ENCODE measurements at regions not wholly inside any gene's neighbourhood (a gene's known extent, or its start where the extent isn't known, plus 50 kb on each side); places are given as distances from the start of the nearest gene placed in this dataset.
"Not testable (repeated sequence)": the region's sequence is repeated elsewhere in the genome, so short reads cannot be mapped to it uniquely, and the experiment has no call there.

- H3K4me1 ChIP-seq (ENCODE audit: control insufficient read depth in 1 of 2, extremely low read depth in 1 of 2, insufficient read depth in 2 of 2, low read length in 2 of 2); H3K9me3 ChIP-seq; CTCF ChIA-PET; H3K27me3 ChIP-seq (replicated peaks in 1 of 2; ENCODE audit: control insufficient read depth in 2 of 2, extremely low read depth in 1 of 2, insufficient read depth in 2 of 2, low read length in 1 of 2); H3K9me3 Mint-ChIP-seq; H3K36me3 ChIP-seq (ENCODE audit: control insufficient read depth in 2 of 2, extremely low read depth in 1 of 2, insufficient read depth in 1 of 2, low read length in 1 of 2); H3K36me3 Mint-ChIP-seq; H3K27ac Mint-ChIP-seq; DNase-seq; POLR2A ChIA-PET; H3K27me3 Mint-ChIP-seq; H3K4me3 ChIP-seq (ENCODE audit: control insufficient read depth in 1 of 2, extremely low read depth in 1 of 2, low read length in 1 of 2); ATAC-seq (replicated peaks in 1 of 4); H3K4me3 Mint-ChIP-seq; H3K27ac ChIP-seq (ENCODE audit: low read length); H3K4me1 Mint-ChIP-seq: not testable (repeated sequence)
- 50% methylated on average over 1 of the region's 3 CpGs for WGBS (ENCODE audit: insufficient coverage)
These were observed 567.3 kb downstream of the ANKRD30B start for GRCh38 chr18:15315301-15315700.

GRCh38 chr18:15318655-15319054, 570.7 kb downstream of the ANKRD30B start:
- CTCF ChIA-PET; H3K27ac Mint-ChIP-seq; H3K4me3 Mint-ChIP-seq; H3K27me3 ChIP-seq (replicated peaks in 1 of 2; ENCODE audit: control insufficient read depth in 2 of 2, extremely low read depth in 1 of 2, insufficient read depth in 2 of 2, low read length in 1 of 2); ATAC-seq (replicated peaks in 1 of 4); H3K9me3 Mint-ChIP-seq; H3K27ac ChIP-seq (ENCODE audit: low read length); H3K4me3 ChIP-seq (ENCODE audit: control insufficient read depth in 1 of 2, extremely low read depth in 1 of 2, low read length in 1 of 2); POLR2A ChIA-PET; DNase-seq; H3K36me3 ChIP-seq (ENCODE audit: control insufficient read depth in 2 of 2, extremely low read depth in 1 of 2, insufficient read depth in 1 of 2, low read length in 1 of 2); H3K36me3 Mint-ChIP-seq; H3K9me3 ChIP-seq; H3K4me1 ChIP-seq (ENCODE audit: control insufficient read depth in 1 of 2, extremely low read depth in 1 of 2, insufficient read depth in 2 of 2, low read length in 2 of 2); H3K27me3 Mint-ChIP-seq; H3K4me1 Mint-ChIP-seq: not testable (repeated sequence)

DNA sequence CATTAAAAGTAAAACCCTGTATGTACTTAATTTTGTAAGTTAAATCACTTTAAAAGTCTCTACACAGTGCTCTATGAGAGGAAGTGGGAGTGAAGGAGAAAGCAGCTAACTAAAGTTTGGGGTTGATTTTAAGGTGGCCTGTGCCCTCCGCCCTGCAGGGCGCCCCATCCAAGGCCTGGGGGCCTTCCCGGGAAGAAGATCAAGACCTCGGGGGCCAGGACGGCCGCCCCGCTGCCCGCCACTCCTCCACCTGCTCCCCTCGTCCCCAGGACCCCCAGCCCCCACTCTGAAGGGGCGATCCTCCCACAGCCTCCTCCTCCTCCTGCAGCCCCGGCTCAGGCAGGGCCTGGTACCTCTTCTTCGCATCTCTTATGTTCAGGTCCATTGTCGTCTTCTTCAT, 581.7 kb downstream of the ANKRD30B start:
- H3K4me1 ChIP-seq (ENCODE audit: control insufficient read depth in 1 of 2, extremely low read depth in 1 of 2, insufficient read depth in 2 of 2, low read length in 2 of 2); H3K27ac Mint-ChIP-seq; POLR2A ChIA-PET; H3K36me3 Mint-ChIP-seq; H3K36me3 ChIP-seq (ENCODE audit: control insufficient read depth in 2 of 2, extremely low read depth in 1 of 2, insufficient read depth in 1 of 2, low read length in 1 of 2); H3K27me3 Mint-ChIP-seq; H3K4me1 Mint-ChIP-seq; ATAC-seq (replicated peaks in 1 of 4); H3K9me3 Mint-ChIP-seq; CTCF ChIA-PET; DNase-seq; H3K4me3 ChIP-seq (ENCODE audit: control insufficient read depth in 1 of 2, extremely low read depth in 1 of 2, low read length in 1 of 2); H3K9me3 ChIP-seq; H3K4me3 Mint-ChIP-seq; H3K27ac ChIP-seq (ENCODE audit: low read length); H3K27me3 ChIP-seq (replicated peaks in 1 of 2; ENCODE audit: control insufficient read depth in 2 of 2, extremely low read depth in 1 of 2, insufficient read depth in 2 of 2, low read length in 1 of 2): not testable (repeated sequence)
- WGBS (ENCODE audit: insufficient coverage): no CpG with 5 or more reads among the region's 13 CpGs

DNA sequence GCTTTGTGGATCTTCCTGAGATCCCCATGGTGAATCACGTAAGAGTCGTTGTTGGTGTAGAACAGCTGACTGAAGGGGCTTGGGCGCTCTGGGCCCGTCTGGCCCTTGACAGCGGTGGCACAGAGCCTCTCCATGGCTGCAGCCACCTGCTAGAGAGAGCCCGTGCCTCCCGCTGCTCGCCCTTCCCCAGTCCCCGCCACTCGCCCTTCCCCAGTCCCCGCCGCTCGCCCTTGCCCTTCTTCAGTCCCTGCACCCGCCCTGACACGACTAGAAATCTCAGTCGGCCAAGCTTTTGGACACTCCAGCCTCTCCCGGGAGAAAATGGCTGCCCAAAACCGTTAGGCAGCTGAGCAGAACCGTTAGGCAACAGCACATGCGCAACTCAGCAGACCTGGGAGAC, 582.2 kb downstream of the ANKRD30B start:
- H3K36me3 ChIP-seq (ENCODE audit: control insufficient read depth in 2 of 2, extremely low read depth in 1 of 2, insufficient read depth in 1 of 2, low read length in 1 of 2); H3K27ac ChIP-seq (ENCODE audit: low read length); H3K27ac Mint-ChIP-seq; H3K4me3 Mint-ChIP-seq; H3K4me1 ChIP-seq (ENCODE audit: control insufficient read depth in 1 of 2, extremely low read depth in 1 of 2, insufficient read depth in 2 of 2, low read length in 2 of 2); POLR2A ChIA-PET; H3K36me3 Mint-ChIP-seq; DNase-seq; ATAC-seq (replicated peaks in 1 of 4); H3K4me1 Mint-ChIP-seq; H3K4me3 ChIP-seq (ENCODE audit: control insufficient read depth in 1 of 2, extremely low read depth in 1 of 2, low read length in 1 of 2); CTCF ChIA-PET; H3K9me3 Mint-ChIP-seq; H3K27me3 ChIP-seq (replicated peaks in 1 of 2; ENCODE audit: control insufficient read depth in 2 of 2, extremely low read depth in 1 of 2, insufficient read depth in 2 of 2, low read length in 1 of 2); H3K9me3 ChIP-seq; H3K27me3 Mint-ChIP-seq: not testable (repeated sequence)
- 88% methylated on average over 20 of the region's 20 CpGs for WGBS (ENCODE audit: insufficient coverage)

GRCh38 chr18:15330600-15330999, 582.6 kb downstream of the ANKRD30B start:
- H3K4me1 ChIP-seq (ENCODE audit: control insufficient read depth in 1 of 2, extremely low read depth in 1 of 2, insufficient read depth in 2 of 2, low read length in 2 of 2); H3K9me3 Mint-ChIP-seq; ATAC-seq (replicated peaks in 1 of 4); H3K27ac ChIP-seq (ENCODE audit: low read length); H3K27me3 Mint-ChIP-seq; H3K9me3 ChIP-seq; CTCF ChIA-PET; H3K36me3 Mint-ChIP-seq; H3K4me1 Mint-ChIP-seq; H3K27ac Mint-ChIP-seq; H3K27me3 ChIP-seq (replicated peaks in 1 of 2; ENCODE audit: control insufficient read depth in 2 of 2, extremely low read depth in 1 of 2, insufficient read depth in 2 of 2, low read length in 1 of 2); H3K4me3 ChIP-seq (ENCODE audit: control insufficient read depth in 1 of 2, extremely low read depth in 1 of 2, low read length in 1 of 2); DNase-seq; H3K4me3 Mint-ChIP-seq; POLR2A ChIA-PET; H3K36me3 ChIP-seq (ENCODE audit: control insufficient read depth in 2 of 2, extremely low read depth in 1 of 2, insufficient read depth in 1 of 2, low read length in 1 of 2): not testable (repeated sequence)
- WGBS (ENCODE audit: insufficient coverage): 91% methylated on average over 14 of the region's 23 CpGs

GRCh38 chr18:15375671-15376070, 627.7 kb downstream of the ANKRD30B start:
- H3K9me3 Mint-ChIP-seq; H3K4me3 ChIP-seq (ENCODE audit: control insufficient read depth in 1 of 2, extremely low read depth in 1 of 2, low read length in 1 of 2); H3K27me3 ChIP-seq (replicated peaks in 1 of 2; ENCODE audit: control insufficient read depth in 2 of 2, extremely low read depth in 1 of 2, insufficient read depth in 2 of 2, low read length in 1 of 2); H3K36me3 ChIP-seq (ENCODE audit: control insufficient read depth in 2 of 2, extremely low read depth in 1 of 2, insufficient read depth in 1 of 2, low read length in 1 of 2); H3K27ac Mint-ChIP-seq; POLR2A ChIA-PET; CTCF ChIA-PET; H3K4me1 Mint-ChIP-seq; H3K4me1 ChIP-seq (ENCODE audit: control insufficient read depth in 1 of 2, extremely low read depth in 1 of 2, insufficient read depth in 2 of 2, low read length in 2 of 2); H3K4me3 Mint-ChIP-seq; ATAC-seq (replicated peaks in 1 of 4); DNase-seq; H3K27me3 Mint-ChIP-seq; H3K36me3 Mint-ChIP-seq; H3K27ac ChIP-seq (ENCODE audit: low read length); H3K9me3 ChIP-seq: not testable (repeated sequence)
- no CpG with 5 or more reads among the region's 4 CpGs for WGBS (ENCODE audit: insufficient coverage)

- CTCF ChIA-PET; H3K4me1 ChIP-seq (ENCODE audit: control insufficient read depth in 1 of 2, extremely low read depth in 1 of 2, insufficient read depth in 2 of 2, low read length in 2 of 2); POLR2A ChIA-PET; H3K4me3 ChIP-seq (ENCODE audit: control insufficient read depth in 1 of 2, extremely low read depth in 1 of 2, low read length in 1 of 2); H3K4me3 Mint-ChIP-seq; H3K27ac ChIP-seq (ENCODE audit: low read length); H3K36me3 ChIP-seq (ENCODE audit: control insufficient read depth in 2 of 2, extremely low read depth in 1 of 2, insufficient read depth in 1 of 2, low read length in 1 of 2); H3K9me3 Mint-ChIP-seq; H3K36me3 Mint-ChIP-seq; H3K4me1 Mint-ChIP-seq; H3K9me3 ChIP-seq; ATAC-seq (replicated peaks in 1 of 4); H3K27ac Mint-ChIP-seq; H3K27me3 Mint-ChIP-seq; H3K27me3 ChIP-seq (replicated peaks in 1 of 2; ENCODE audit: control insufficient read depth in 2 of 2, extremely low read depth in 1 of 2, insufficient read depth in 2 of 2, low read length in 1 of 2): not testable (repeated sequence)
- WGBS (ENCODE audit: insufficient coverage): 49% methylated on average over 2 of the region's 4 CpGs
- peak in 1 of 35 experiments; percentile 3 for DNase-seq
These were observed 659.9 kb downstream of the ANKRD30B start for GRCh38 chr18:15407874-15408273.
